ENCODE measurements at regions not wholly inside any gene's neighbourhood (a gene's known extent, or its start where the extent isn't known, plus 50 kb on each side); places are given as distances from the start of the nearest gene placed in this dataset.

DNA sequence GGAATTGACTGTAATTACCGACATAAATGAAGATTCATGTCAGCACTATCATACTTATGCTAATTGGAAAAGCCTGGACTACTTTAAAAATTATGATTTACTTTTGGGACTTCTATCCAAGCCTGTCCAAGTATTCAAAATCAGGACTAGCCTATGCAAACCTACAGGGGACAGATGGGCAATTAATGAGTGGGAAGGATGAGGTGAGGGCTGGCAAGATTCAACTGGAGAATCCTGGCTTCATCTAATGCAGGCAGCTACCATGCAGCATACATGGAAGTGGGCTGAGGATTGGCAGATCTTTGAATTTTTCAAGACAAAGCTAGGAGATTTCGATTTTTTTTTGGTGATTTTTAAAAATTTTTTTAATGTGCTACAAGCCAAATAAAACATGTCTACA, 532.6 kb downstream of the CSNK1G3 start:
- TF ChIP-seq POLR2A (IDR thresholded peaks at IDR 0.05): no peak
- no peak for TF ChIP-seq CTCF (IDR thresholded peaks at IDR 0.05)
- TF ChIP-seq POLR2AphosphoS5 (IDR thresholded peaks at IDR 0.05): no peak

All from stomach (tissue), 4 donors.